LoVo (cell line): ENCODE measurements at regions not wholly inside any gene's neighbourhood (a gene's known extent, or its start where the extent isn't known, plus 50 kb on each side); places are given as distances from the start of the nearest gene placed in this dataset.
"Not testable (repeated sequence)": the region's sequence is repeated elsewhere in the genome, so short reads cannot be mapped to it uniquely, and the experiment has no call there.

Experiments used
- DNase-seq: peaks from one replicate; pipeline ENCODE4 v3.0.0-alpha.2; 2016; ENCODE audit warnings: low spot score

- DNase-seq: no peak
These were observed 408.0 kb downstream of the TMEM182 start for GRCh38 chr2:103169861-103170260.

GRCh38 chr2:103172821-103173220, 411.0 kb downstream of the TMEM182 start:
- DNase-seq: no peak

- DNase-seq: no peak
These were observed 412.9 kb downstream of the TMEM182 start for GRCh38 chr2:103174711-103175110.

- DNase-seq: no peak
These were observed 414.6 kb downstream of the TMEM182 start for GRCh38 chr2:103176294-103176915.

- DNase-seq: no peak
These were observed 418.0 kb downstream of the TMEM182 start for GRCh38 chr2:103179798-103180197.

GRCh38 chr2:103183061-103183460, 421.2 kb downstream of the TMEM182 start:
- DNase-seq: no peak

- DNase-seq: no peak
These were observed 435.0 kb downstream of the TMEM182 start for GRCh38 chr2:103196802-103197201.

GRCh38 chr2:103200774-103201173, 438.9 kb downstream of the TMEM182 start:
- DNase-seq: not testable (repeated sequence)

GRCh38 chr2:103208916-103209315, 447.1 kb downstream of the TMEM182 start:
- DNase-seq: no peak

GRCh38 chr2:103213028-103213542, 451.3 kb downstream of the TMEM182 start:
- DNase-seq: no peak

- no peak for DNase-seq
These were observed 456.7 kb downstream of the TMEM182 start for GRCh38 chr2:103218516-103218915.

- DNase-seq: no peak
These were observed 457.6 kb downstream of the TMEM182 start for GRCh38 chr2:103219398-103219797.

GRCh38 chr2:103222969-103223368, 461.1 kb downstream of the TMEM182 start:
- DNase-seq: no peak

GRCh38 chr2:103230796-103231195, 469.0 kb downstream of the TMEM182 start:
- DNase-seq: no peak

GRCh38 chr2:103232865-103233264, 471.0 kb downstream of the TMEM182 start:
- DNase-seq: no peak

- no peak for DNase-seq
These were observed 471.9 kb downstream of the TMEM182 start for GRCh38 chr2:103233691-103234090.

- no peak for DNase-seq
These were observed 473.5 kb downstream of the TMEM182 start for GRCh38 chr2:103235283-103235682.

- DNase-seq: no peak
These were observed 487.6 kb downstream of the TMEM182 start for GRCh38 chr2:103249462-103249861.

GRCh38 chr2:103252781-103253180, 490.9 kb downstream of the TMEM182 start:
- DNase-seq: no peak

GRCh38 chr2:103254611-103255010, 492.8 kb downstream of the TMEM182 start:
- DNase-seq: no peak

- no peak for DNase-seq
These were observed 502.4 kb downstream of the TMEM182 start for GRCh38 chr2:103264058-103264768.

GRCh38 chr2:103265521-103265920, 503.7 kb downstream of the TMEM182 start:
- no peak for DNase-seq

GRCh38 chr2:103268841-103269498, 507.1 kb downstream of the TMEM182 start:
- DNase-seq: no peak
